Trophoblast cell (in vitro differentiated cells and primary cell): ENCODE measurements at regions not wholly inside any gene's neighbourhood (a gene's known extent, or its start where the extent isn't known, plus 50 kb on each side); places are given as distances from the start of the nearest gene placed in this dataset.

Experiments used
- DNase-seq, 2 donors: peaks; one replicate each; pipeline ENCODE4 v3.0.0-alpha.2; 2016
- H2AFZ ChIP-seq: 2 replicates; pipeline ENCODE4 v1.6.1; 2013; ENCODE audit warnings: low read length, moderate library complexity, mild to moderate bottlenecking; ENCODE audit not compliant: insufficient read depth, poor library complexity
- H2AK5ac ChIP-seq: 2 replicates; pipeline ENCODE4 v1.6.1; 2013; ENCODE audit warnings: mild to moderate bottlenecking, low read length
- H2BK120ac ChIP-seq: 2 replicates; pipeline ENCODE4 v1.6.1; 2013; ENCODE audit warnings: low read length, mild to moderate bottlenecking, moderate library complexity; ENCODE audit not compliant: insufficient read depth, poor library complexity
- H2BK12ac ChIP-seq: 2 replicates; pipeline ENCODE4 v1.6.1; 2013; ENCODE audit warnings: mild to moderate bottlenecking, low read length, moderate library complexity
- H2BK5ac ChIP-seq: 2 replicates; pipeline ENCODE4 v1.6.1; 2013; ENCODE audit warnings: low read length, low read depth, moderate library complexity, mild to moderate bottlenecking; ENCODE audit not compliant: poor library complexity
- H3K14ac ChIP-seq: 2 replicates; pipeline ENCODE4 v1.6.1; 2013; ENCODE audit warnings: mild to moderate bottlenecking, low read length
- H3K18ac ChIP-seq: 2 replicates; pipeline ENCODE4 v1.6.1; 2013; ENCODE audit warnings: mild to moderate bottlenecking, low read length
- H3K23ac ChIP-seq: 2 replicates; pipeline ENCODE4 v1.6.1; 2013; ENCODE audit warnings: low read length
- H3K27ac ChIP-seq: 2 replicates; pipeline ENCODE4 v1.5.1; 2013; ENCODE audit warnings: low read depth, mild to moderate bottlenecking, inconsistent platforms, low read length, moderate library complexity
- H3K27me3 ChIP-seq: 2 replicates; pipeline ENCODE4 v1.6.1; 2013; ENCODE audit warnings: inconsistent platforms, mild to moderate bottlenecking, low read length, moderate library complexity; ENCODE audit not compliant: insufficient read depth
- H3K36me3 ChIP-seq, 2 experiments: 1 replicate in 1 of 2; 2 replicates in 1 of 2; pipeline ENCODE4 v1.6.1; 2013; ENCODE audit warnings: low read length in 2 of 2, mild to moderate bottlenecking in 2 of 2, moderate library complexity in 1 of 2; ENCODE audit not compliant: insufficient read depth in 2 of 2, control insufficient read depth in 1 of 2
- H3K4ac ChIP-seq: 2 replicates; pipeline ENCODE4 v1.6.1; 2013; ENCODE audit warnings: low read depth, mild to moderate bottlenecking, low read length, moderate library complexity
- H3K4me1 ChIP-seq, 2 experiments: 1 replicate in 1 of 2; 2 replicates in 1 of 2; pipeline ENCODE4 v1.6.1; 2013; ENCODE audit warnings: low read length in 2 of 2, mild to moderate bottlenecking in 2 of 2, moderate library complexity in 1 of 2; ENCODE audit not compliant: insufficient read depth in 2 of 2, control insufficient read depth in 1 of 2
- H3K4me2 ChIP-seq: 2 replicates; pipeline ENCODE4 v1.6.1; 2013; ENCODE audit warnings: inconsistent platforms, mild to moderate bottlenecking, low read length, moderate library complexity
- H3K4me3 ChIP-seq: 2 replicates; pipeline ENCODE4 v1.5.1; 2013; ENCODE audit warnings: mild to moderate bottlenecking, low read depth, low read length, inconsistent platforms
- H3K79me1 ChIP-seq: one replicate; pipeline ENCODE4 v1.6.1; 2013; ENCODE audit warnings: low read length
- H3K79me2 ChIP-seq: 2 replicates; pipeline ENCODE4 v1.6.1; 2013; ENCODE audit warnings: low read length, mild to moderate bottlenecking; ENCODE audit not compliant: control insufficient read depth, insufficient read depth, poor library complexity
- H3K9ac ChIP-seq: 2 replicates; pipeline ENCODE4 v1.6.1; 2013; ENCODE audit warnings: mild to moderate bottlenecking, low read length
- H3K9me3 ChIP-seq: 2 replicates; pipeline ENCODE4 v1.6.1; 2013; ENCODE audit warnings: low read depth, mild to moderate bottlenecking, control low read depth, inconsistent platforms, low read length; ENCODE audit not compliant: insufficient read depth
- H4K12ac ChIP-seq: 2 replicates; pipeline ENCODE4 v1.6.1; 2013; ENCODE audit warnings: low read depth, mild to moderate bottlenecking, low read length, moderate library complexity
- H4K8ac ChIP-seq: 2 replicates; pipeline ENCODE4 v1.6.1; 2013; ENCODE audit warnings: low read depth, mild to moderate bottlenecking, low read length, moderate library complexity
- H4K91ac ChIP-seq: one replicate; pipeline ENCODE4 v1.6.1; 2013; ENCODE audit warnings: low read depth, mild to moderate bottlenecking, low read length, moderate library complexity
- WGBS: extraction: QIAGEN DNeasy Blood & Tissue Kit; methylation state at CpG from one replicate; pipeline ENCODE4 v1.1.7; 2013; ENCODE audit warnings: missing lambda C conversion rate; ENCODE audit not compliant: insufficient read length, insufficient coverage; ENCODE audit errors: extremely low coverage; 5-methylcytosine and 5-hydroxymethylcytosine counted together

GRCh38 chr1:213826891-213827290, 160.9 kb upstream of the PROX1 start:
- no peak for DNase-seq
- Histone ChIP-seq H4K91ac (no peak overlapping the region), H3K4me1 (no peaks in the 10 kb centered on the region), H2BK12ac (no peak overlapping the region), H3K4me2 (no peak overlapping the region), H2BK5ac (no peak overlapping the region), H3K27me3 (no peaks in the 10 kb centered on the region), H2AK5ac (no peak overlapping the region), H3K9ac (no peak overlapping the region), H3K27ac (no peak overlapping the region), H3K18ac (no peak overlapping the region), H3K4ac (no peak overlapping the region), H3K4me3 (no peak overlapping the region), H4K8ac (no peak overlapping the region), H4K12ac (no peak overlapping the region), H2BK120ac (no peak overlapping the region), H3K23ac (no peak overlapping the region), H3K9me3 (no peaks in the 10 kb centered on the region), H2AFZ (no peak overlapping the region), H3K36me3 (no peaks in the 10 kb centered on the region), H3K14ac (no peak overlapping the region), H3K79me2 (no peaks in the 10 kb centered on the region), H3K79me1 (no peaks in the 10 kb centered on the region)
- no CpG with 5 or more reads among the region's 4 CpGs for WGBS

GRCh38 chr1:213828867-213829266, 158.9 kb upstream of the PROX1 start:
- Histone ChIP-seq H3K4ac (no peak overlapping the region), H2AK5ac (no peak overlapping the region), H3K4me1 (no peaks in the 10 kb centered on the region), H3K9ac (no peak overlapping the region), H4K8ac (no peak overlapping the region), H3K36me3 (no peaks in the 10 kb centered on the region), H3K79me1 (no peaks in the 10 kb centered on the region), H2AFZ (no peak overlapping the region), H3K9me3 (no peaks in the 10 kb centered on the region), H3K4me2 (no peak overlapping the region), H2BK120ac (no peak overlapping the region), H3K23ac (no peak overlapping the region), H3K27me3 (no peaks in the 10 kb centered on the region), H4K12ac (no peak overlapping the region), H3K18ac (no peak overlapping the region), H2BK5ac (no peak overlapping the region), H3K14ac (no peak overlapping the region), H3K4me3 (no peak overlapping the region), H3K79me2 (no peaks in the 10 kb centered on the region), H4K91ac (no peak overlapping the region), H2BK12ac (no peak overlapping the region), H3K27ac (no peak overlapping the region)
- WGBS, result no CpG with 5 or more reads among the region's 4 CpGs
- DNase-seq, result no peak

DNA sequence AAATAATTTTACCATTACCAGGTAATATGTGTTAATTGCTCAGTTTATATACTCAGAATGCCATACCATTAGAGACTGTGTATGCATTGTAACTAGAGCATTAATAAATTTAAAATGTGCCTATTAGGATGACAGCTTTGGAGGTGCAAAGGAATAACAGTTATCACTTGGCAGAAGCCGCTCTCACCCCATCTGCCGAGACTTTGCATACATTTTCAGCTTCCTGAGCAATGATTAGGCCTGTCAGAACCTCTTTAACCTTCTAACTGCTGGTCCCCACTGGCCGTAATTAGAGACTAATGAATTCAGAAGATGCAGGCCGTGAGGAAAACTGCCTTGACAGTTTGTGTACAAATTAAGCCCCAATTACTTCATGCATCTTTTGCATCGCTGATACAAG, 158.0 kb upstream of the PROX1 start:
- Histone ChIP-seq H3K79me1 (no peaks in the 10 kb centered on the region), H2BK12ac (no peak overlapping the region), H2AK5ac (no peak overlapping the region), H3K9me3 (no peaks in the 10 kb centered on the region), H3K36me3 (no peaks in the 10 kb centered on the region), H2AFZ (no peak overlapping the region), H2BK5ac (no peak overlapping the region), H3K9ac (no peak overlapping the region), H3K18ac (no peak overlapping the region), H4K8ac (no peak overlapping the region), H4K91ac (no peak overlapping the region), H2BK120ac (no peak overlapping the region), H3K4me3 (no peak overlapping the region), H3K27ac (no peak overlapping the region), H3K14ac (no peak overlapping the region), H4K12ac (no peak overlapping the region), H3K23ac (no peak overlapping the region), H3K4ac (no peak overlapping the region), H3K4me2 (no peak overlapping the region), H3K4me1 (no peaks in the 10 kb centered on the region), H3K79me2 (no peaks in the 10 kb centered on the region), H3K27me3 (no peaks in the 10 kb centered on the region)
- no peak for DNase-seq
- WGBS, result no CpG with 5 or more reads among the region's 5 CpGs

- no peak for DNase-seq
- no peak overlapping the region for H3K27ac ChIP-seq
- H3K18ac ChIP-seq, result no peak overlapping the region
- H2BK5ac ChIP-seq, result no peak overlapping the region
- H3K27me3 ChIP-seq, result no peaks in the 10 kb centered on the region
- no peaks in the 10 kb centered on the region for H3K9me3 ChIP-seq
- no peak overlapping the region for H4K12ac ChIP-seq
- no peak overlapping the region for H2BK120ac ChIP-seq
- no peaks in the 10 kb centered on the region for H3K79me1 ChIP-seq
- H2BK12ac ChIP-seq, result no peak overlapping the region
- no peak overlapping the region for H2AFZ ChIP-seq
- no peak overlapping the region for H4K8ac ChIP-seq
- no peak overlapping the region for H3K14ac ChIP-seq
- H3K4ac ChIP-seq, result no peak overlapping the region
- no peak overlapping the region for H4K91ac ChIP-seq
- H3K36me3 ChIP-seq, result no peaks in the 10 kb centered on the region
- H2AK5ac ChIP-seq, result no peak overlapping the region
- H3K23ac ChIP-seq, result no peak overlapping the region
- no peak overlapping the region for H3K4me2 ChIP-seq
- H3K79me2 ChIP-seq, result no peaks in the 10 kb centered on the region
- no peak overlapping the region for H3K4me3 ChIP-seq
- no CpG with 5 or more reads among the region's 6 CpGs for WGBS
- no peaks in the 10 kb centered on the region for H3K4me1 ChIP-seq
- H3K9ac ChIP-seq, result no peak overlapping the region
Observed at GRCh38 chr1:213830371-213830770, 157.4 kb upstream of the PROX1 start.
